MCF 10A (cell line): ENCODE measurements at regions not wholly inside any gene's neighbourhood (a gene's known extent, or its start where the extent isn't known, plus 50 kb on each side); places are given as distances from the start of the nearest gene placed in this dataset.

Experiments
- BruUV-seq: library from RNA; stranded (reverse); fragments of 400-500 nt; replicated peaks from 2 replicates; lab custom pipeline; 2021; lab: Mats Ljungman, UMichigan
- CTCF ChIA-PET: fragments of 300-600 bp; sonication (Branson Sonifier 250); formaldehyde crosslinking; extraction: SDS; loops from one replicate; lab custom pipeline; 2021; ENCODE audit warnings: antibody characterized with exemption, inconsistent platforms; lab: Yijun Ruan, JAX
- POLR2A ChIA-PET: fragments of 300-600, 350-650 bp; sonication (Branson Sonifier 250); formaldehyde crosslinking; extraction: SDS; loops from one replicate; lab custom pipeline; 2020; ENCODE audit warnings: antibody characterized with exemption, inconsistent platforms; lab: Yijun Ruan, JAX
- DNase-seq: peaks from one replicate; pipeline ENCODE4 v3.0.0-alpha.2; 2018; ENCODE audit not compliant: unreplicated experiment
- H3K27ac Mint-ChIP-seq: one replicate; pipeline ENCODE4 v1.8.0; 2022; ENCODE audit warnings: mild to moderate bottlenecking, low read depth, mixed read lengths; ENCODE audit not compliant: unreplicated experiment
- H3K27me3 Mint-ChIP-seq: one replicate; pipeline ENCODE4 v1.8.0; 2022; ENCODE audit warnings: mixed read lengths; ENCODE audit not compliant: insufficient read depth, unreplicated experiment
- H3K36me3 Mint-ChIP-seq: one replicate; pipeline ENCODE4 v1.8.0; 2022; ENCODE audit warnings: mild to moderate bottlenecking, moderate library complexity, mixed read lengths; ENCODE audit not compliant: insufficient read depth, unreplicated experiment
- H3K4me1 Mint-ChIP-seq: one replicate; pipeline ENCODE4 v1.8.0; 2022; ENCODE audit warnings: mixed read lengths; ENCODE audit not compliant: insufficient read depth, unreplicated experiment
- H3K4me3 Mint-ChIP-seq: one replicate; pipeline ENCODE4 v1.8.0; 2022; ENCODE audit warnings: mild to moderate bottlenecking, moderate library complexity, mixed read lengths; ENCODE audit not compliant: unreplicated experiment
- H3K9me3 Mint-ChIP-seq: one replicate; pipeline ENCODE4 v1.8.0; 2022; ENCODE audit warnings: mixed read lengths; ENCODE audit not compliant: unreplicated experiment
- intact Hi-C: fragments of 100-400 bp; cut with micrococcal nuclease; formaldehyde crosslinking; loops from 2 replicates; pipeline ENCODE4 v1.14.1; 2022
- TF ChIP-seq, protein P1 (sequence below): fragments of 200-600 bp; IDR thresholded peaks from one replicate; pipeline ENCODE4 v1.8.0; 2022; ENCODE audit warnings: antibody characterized with exemption, mild to moderate bottlenecking; ENCODE audit not compliant: unreplicated experiment

DNA sequence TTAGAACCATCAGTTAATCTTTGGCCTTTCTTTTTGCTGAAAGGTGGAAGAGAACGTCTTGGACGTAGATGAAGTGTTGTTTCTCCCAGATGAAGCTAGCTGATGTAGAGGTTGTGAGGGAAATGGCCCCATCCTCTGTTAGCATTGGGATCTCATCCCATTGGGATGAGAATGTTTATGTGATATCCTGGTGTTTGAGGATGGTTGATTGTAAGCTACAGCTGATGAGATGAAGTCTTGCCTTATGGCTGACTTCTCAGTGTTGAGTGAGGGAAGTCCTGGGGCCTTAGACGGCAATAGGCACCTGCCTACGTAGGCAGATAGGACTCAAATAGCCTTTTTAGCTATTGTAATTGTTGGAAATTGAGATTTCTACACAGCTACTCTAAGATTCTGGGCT lies 211.3 kb downstream of the MYCN start:
- ChIA-PET CTCF (interaction anchor here (1.1 kb wide), 1 partner anchor 17 kb away, joined by 3 read pairs; no protein-coding TSS in a partner anchor), POLR2A (interaction anchor here (0.6 kb wide), 1 partner anchor 345 kb away, joined by 3 read pairs; no protein-coding TSS in a partner anchor)
- Mint-ChIP-seq H3K4me3 (no peak overlapping the region), H3K27me3 (no peaks in the 10 kb centered on the region), H3K27ac (no peak overlapping the region), H3K4me1 (no peaks in the 10 kb centered on the region), H3K9me3 (no peaks in the 10 kb centered on the region), H3K36me3 (peaks cover 6% of the 10 kb centered on the region)
- DNase-seq, result no peak
- TF ChIP-seq, protein P1, sequence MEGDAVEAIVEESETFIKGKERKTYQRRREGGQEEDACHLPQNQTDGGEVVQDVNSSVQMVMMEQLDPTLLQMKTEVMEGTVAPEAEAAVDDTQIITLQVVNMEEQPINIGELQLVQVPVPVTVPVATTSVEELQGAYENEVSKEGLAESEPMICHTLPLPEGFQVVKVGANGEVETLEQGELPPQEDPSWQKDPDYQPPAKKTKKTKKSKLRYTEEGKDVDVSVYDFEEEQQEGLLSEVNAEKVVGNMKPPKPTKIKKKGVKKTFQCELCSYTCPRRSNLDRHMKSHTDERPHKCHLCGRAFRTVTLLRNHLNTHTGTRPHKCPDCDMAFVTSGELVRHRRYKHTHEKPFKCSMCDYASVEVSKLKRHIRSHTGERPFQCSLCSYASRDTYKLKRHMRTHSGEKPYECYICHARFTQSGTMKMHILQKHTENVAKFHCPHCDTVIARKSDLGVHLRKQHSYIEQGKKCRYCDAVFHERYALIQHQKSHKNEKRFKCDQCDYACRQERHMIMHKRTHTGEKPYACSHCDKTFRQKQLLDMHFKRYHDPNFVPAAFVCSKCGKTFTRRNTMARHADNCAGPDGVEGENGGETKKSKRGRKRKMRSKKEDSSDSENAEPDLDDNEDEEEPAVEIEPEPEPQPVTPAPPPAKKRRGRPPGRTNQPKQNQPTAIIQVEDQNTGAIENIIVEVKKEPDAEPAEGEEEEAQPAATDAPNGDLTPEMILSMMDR, result no peak
- no TSS peak for BruUV-seq
- intact Hi-C loops, result no loop called here

DNA sequence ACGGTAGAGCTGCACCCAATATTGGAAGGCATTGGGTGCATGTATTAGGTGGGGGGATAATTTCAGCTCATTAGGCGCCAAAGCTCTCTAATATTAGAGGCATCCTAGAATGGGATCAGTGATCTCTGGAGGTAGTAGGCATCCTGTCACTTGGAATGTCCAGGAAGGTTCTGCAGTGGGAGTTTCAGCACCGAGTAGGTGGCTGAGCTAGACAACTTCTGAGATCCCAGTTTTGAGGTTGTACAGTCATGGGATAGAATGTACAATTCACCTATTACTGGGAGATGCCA lies 210.9 kb downstream of the MYCN start:
- Mint-ChIP-seq H3K4me1 (no peaks in the 10 kb centered on the region), H3K27ac (no peak overlapping the region), H3K4me3 (no peak overlapping the region), H3K9me3 (no peaks in the 10 kb centered on the region), H3K36me3 (peaks cover 6% of the 10 kb centered on the region), H3K27me3 (no peaks in the 10 kb centered on the region)
- ChIA-PET CTCF (interaction anchor here (1.1 kb wide), 1 partner anchor 17 kb away, joined by 3 read pairs; no protein-coding TSS in a partner anchor), POLR2A (interaction anchor here (0.6 kb wide), 1 partner anchor 345 kb away, joined by 3 read pairs; no protein-coding TSS in a partner anchor)
- no TSS peak for BruUV-seq
- intact Hi-C loops, result no loop called here
- DNase-seq, result no peak
- TF ChIP-seq, protein P1, result no peak

DNA sequence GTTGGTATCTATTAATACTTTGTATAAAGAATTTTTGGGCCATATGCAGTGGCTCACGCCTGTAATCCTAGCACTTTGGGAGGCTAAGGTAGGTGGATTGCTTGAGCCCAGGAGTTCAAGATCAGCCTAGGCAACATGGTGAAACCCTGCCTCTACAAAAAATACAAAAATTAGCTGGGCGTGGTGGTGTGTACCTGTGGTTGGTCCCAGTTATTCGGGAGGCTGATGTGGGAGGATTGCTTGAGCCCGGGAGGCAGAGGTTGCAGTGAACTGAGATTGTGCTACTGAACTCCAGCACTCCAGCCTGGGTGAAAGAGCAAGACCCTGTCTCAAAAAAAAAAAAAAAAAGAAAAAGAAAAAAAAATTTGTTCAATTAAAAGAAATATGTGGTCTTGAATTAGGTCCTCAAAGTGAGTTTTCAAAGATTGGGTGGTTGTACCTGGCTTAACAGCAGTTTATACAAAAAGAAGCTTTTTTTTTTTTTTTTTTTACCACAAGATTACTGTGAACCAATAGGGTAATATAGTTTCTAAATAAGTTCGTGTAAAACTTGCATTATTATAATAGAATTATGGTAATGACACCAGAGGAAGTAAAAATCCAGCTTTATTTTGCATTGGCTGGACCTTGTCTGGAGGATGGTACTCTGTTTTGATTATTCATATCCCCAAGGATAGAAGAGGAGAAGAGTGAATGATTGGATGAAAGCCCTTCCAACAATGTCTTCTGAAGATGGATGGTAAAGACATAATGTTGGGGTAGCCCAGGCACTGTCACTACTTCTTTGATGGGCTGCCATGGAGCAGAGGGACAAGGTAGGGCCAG lies 210.3 kb downstream of the MYCN start:
- H3K9me3 Mint-ChIP-seq, result no peaks in the 10 kb centered on the region
- H3K36me3 Mint-ChIP-seq, result peaks cover 6% of the 10 kb centered on the region
- BruUV-seq, result no TSS peak
- TF ChIP-seq, protein P1, result no peak
- no peaks in the 10 kb centered on the region for H3K4me1 Mint-ChIP-seq
- DNase-seq, result no peak
- intact Hi-C loops, result no loop called here
- no peak overlapping the region for H3K27ac Mint-ChIP-seq
- no peaks in the 10 kb centered on the region for H3K27me3 Mint-ChIP-seq
- ChIA-PET CTCF (interaction anchor here (0.6 to 1.1 kb wide), 4 partner anchors 18 to 1750 kb away, joined by 3 to 5 read pairs (median 4); no protein-coding TSS in a partner anchor), POLR2A (interaction anchor here (0.6 to 1.1 kb wide), 3 partner anchors 12 to 344 kb away, joined by 3 read pairs; no protein-coding TSS in a partner anchor)
- H3K4me3 Mint-ChIP-seq, result no peak overlapping the region

DNA sequence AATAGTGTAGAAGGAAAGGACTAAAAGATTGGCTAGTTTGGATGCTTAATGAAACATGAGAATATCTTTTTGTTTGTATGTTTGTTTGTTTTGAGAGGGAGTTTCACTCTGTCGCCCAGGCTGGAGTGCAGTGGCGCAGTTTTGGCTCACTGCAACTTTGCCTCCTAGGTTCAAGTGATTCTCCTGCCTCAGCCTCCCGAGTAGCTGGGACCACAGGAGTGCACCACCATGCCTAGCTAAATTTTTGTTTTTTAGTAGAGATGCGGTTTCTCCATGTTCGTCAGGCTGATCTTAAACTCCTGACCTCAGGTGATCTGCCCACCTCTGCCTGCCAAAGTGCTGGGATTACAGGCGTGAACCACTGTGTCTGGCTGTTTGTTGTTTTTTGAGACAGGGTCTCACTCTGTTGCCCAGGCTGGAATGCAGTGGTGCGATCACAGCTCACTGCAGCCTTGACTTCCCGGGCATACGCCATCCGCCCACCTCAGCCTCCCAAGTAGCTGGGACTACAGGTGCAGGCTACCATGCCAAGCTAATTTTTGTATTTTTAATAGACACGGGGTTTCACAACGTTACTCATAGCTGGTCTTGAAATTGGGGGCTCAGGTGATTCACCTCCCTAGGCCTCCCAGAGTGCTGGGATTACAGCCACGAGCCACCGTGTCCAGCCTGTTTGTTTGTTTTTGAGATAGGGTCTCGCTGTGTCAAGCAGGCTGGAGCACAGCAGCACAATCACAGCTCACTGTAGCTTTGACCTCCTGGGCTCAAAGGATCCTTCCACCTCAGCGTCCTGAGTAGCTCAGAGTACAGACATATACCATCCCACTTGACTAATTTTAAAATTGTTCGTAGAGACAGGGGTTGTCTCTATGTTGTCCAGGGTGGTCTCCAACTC lies 209.2 kb downstream of the MYCN start:
- BruUV-seq, result no TSS peak
- no peak overlapping the region for H3K27ac Mint-ChIP-seq
- no peaks in the 10 kb centered on the region for H3K27me3 Mint-ChIP-seq
- ChIA-PET CTCF (interaction anchor here (0.9 kb wide), 1 partner anchor 25 kb away, joined by 4 read pairs; no protein-coding TSS in a partner anchor), POLR2A (interaction anchor here (0.7 to 1.1 kb wide), 2 partner anchors 11 to 133 kb away, joined by 3 read pairs; no protein-coding TSS in a partner anchor)
- H3K9me3 Mint-ChIP-seq, result no peaks in the 10 kb centered on the region
- intact Hi-C loops, result no loop called here
- peaks cover 6% of the 10 kb centered on the region for H3K36me3 Mint-ChIP-seq
- TF ChIP-seq, protein P1, result no peak
- no peak overlapping the region for H3K4me3 Mint-ChIP-seq
- no peak for DNase-seq
- no peaks in the 10 kb centered on the region for H3K4me1 Mint-ChIP-seq
